Activated CD8-positive, alpha-beta T cell treated with anti-CD3 and anti-CD28 coated beads for 36 hours (primary cell): ENCODE measurements at regions not wholly inside any gene's neighbourhood (a gene's known extent, or its start where the extent isn't known, plus 50 kb on each side); places are given as distances from the start of the nearest gene placed in this dataset.

Experiments used
- ATAC-seq: fragments of 200-7000 bp; cut with Tn5 transposase; one replicate; pipeline ENCODE4 v1.10.0; 2021; ENCODE audit warnings: mild to moderate bottlenecking, moderate library complexity
- CTCF ChIA-PET: fragments of 350-600 bp; sonication (Branson Sonifier 250); formaldehyde crosslinking; loops from one replicate; lab custom pipeline; 2021; ENCODE audit warnings: antibody characterized with exemption; lab: Charles Lee
- POLR2A ChIA-PET: fragments of 350-600 bp; sonication (Branson Sonifier 250); formaldehyde crosslinking; loops from one replicate; lab custom pipeline; 2021; ENCODE audit warnings: antibody characterized with exemption; lab: Charles Lee
- DNase-seq: peaks from one replicate; pipeline ENCODE4 v3.0.0-alpha.2; 2020
- H3K27ac Mint-ChIP-seq: one replicate; pipeline ENCODE4 v1.8.0; 2021; ENCODE audit warnings: mild to moderate bottlenecking, mixed read lengths
- H3K27me3 Mint-ChIP-seq: one replicate; pipeline ENCODE4 v1.8.0; 2021; ENCODE audit warnings: mixed read lengths
- H3K36me3 Mint-ChIP-seq: one replicate; pipeline ENCODE4 v1.8.0; 2021; ENCODE audit warnings: low read depth, mixed read lengths
- H3K4me1 Mint-ChIP-seq: one replicate; pipeline ENCODE4 v1.8.0; 2021; ENCODE audit warnings: low read depth, mixed read lengths
- H3K4me3 Mint-ChIP-seq: one replicate; pipeline ENCODE4 v1.8.0; 2021; ENCODE audit warnings: mild to moderate bottlenecking, moderate library complexity, mixed read lengths
- H3K9me3 Mint-ChIP-seq: one replicate; pipeline ENCODE4 v1.8.0; 2021; ENCODE audit warnings: mixed read lengths
- intact Hi-C: fragments of 100-400 bp; cut with micrococcal nuclease; formaldehyde crosslinking; loops from one replicate; pipeline ENCODE4 v1.10.0; 2022
- TF ChIP-seq, protein P1 (sequence below): fragments of 200-600 bp; IDR thresholded peaks from one replicate; pipeline ENCODE4 v1.8.0; 2022; ENCODE audit warnings: antibody characterized with exemption, mild to moderate bottlenecking

GRCh38 chr14:46233786-46234185, 417.8 kb downstream of the RPL10L start:
- no peaks in the 10 kb centered on the region for H3K4me1 Mint-ChIP-seq
- no peaks in the 10 kb centered on the region for H3K27me3 Mint-ChIP-seq
- no peak overlapping the region for H3K27ac Mint-ChIP-seq
- TF ChIP-seq, protein P1, sequence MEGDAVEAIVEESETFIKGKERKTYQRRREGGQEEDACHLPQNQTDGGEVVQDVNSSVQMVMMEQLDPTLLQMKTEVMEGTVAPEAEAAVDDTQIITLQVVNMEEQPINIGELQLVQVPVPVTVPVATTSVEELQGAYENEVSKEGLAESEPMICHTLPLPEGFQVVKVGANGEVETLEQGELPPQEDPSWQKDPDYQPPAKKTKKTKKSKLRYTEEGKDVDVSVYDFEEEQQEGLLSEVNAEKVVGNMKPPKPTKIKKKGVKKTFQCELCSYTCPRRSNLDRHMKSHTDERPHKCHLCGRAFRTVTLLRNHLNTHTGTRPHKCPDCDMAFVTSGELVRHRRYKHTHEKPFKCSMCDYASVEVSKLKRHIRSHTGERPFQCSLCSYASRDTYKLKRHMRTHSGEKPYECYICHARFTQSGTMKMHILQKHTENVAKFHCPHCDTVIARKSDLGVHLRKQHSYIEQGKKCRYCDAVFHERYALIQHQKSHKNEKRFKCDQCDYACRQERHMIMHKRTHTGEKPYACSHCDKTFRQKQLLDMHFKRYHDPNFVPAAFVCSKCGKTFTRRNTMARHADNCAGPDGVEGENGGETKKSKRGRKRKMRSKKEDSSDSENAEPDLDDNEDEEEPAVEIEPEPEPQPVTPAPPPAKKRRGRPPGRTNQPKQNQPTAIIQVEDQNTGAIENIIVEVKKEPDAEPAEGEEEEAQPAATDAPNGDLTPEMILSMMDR = no peak
- ATAC-seq (no peak), DNase-seq (no peak)
- H3K9me3 Mint-ChIP-seq = peaks cover 12% of the 10 kb centered on the region
- intact Hi-C loops = no loop called here
- ChIA-PET CTCF (no interaction called here), POLR2A (no interaction called here)
- H3K4me3 Mint-ChIP-seq = no peak overlapping the region
- no peaks in the 10 kb centered on the region for H3K36me3 Mint-ChIP-seq

GRCh38 chr14:46230540-46230939, 421.0 kb downstream of the RPL10L start:
- no peak for ATAC-seq
- intact Hi-C loops = no loop called here
- peaks cover 15% of the 10 kb centered on the region for H3K9me3 Mint-ChIP-seq
- no peaks in the 10 kb centered on the region for H3K27me3 Mint-ChIP-seq
- TF ChIP-seq, protein P1 = no peak
- ChIA-PET CTCF (no interaction called here), POLR2A (no interaction called here)
- H3K4me1 Mint-ChIP-seq = no peaks in the 10 kb centered on the region
- no peak overlapping the region for H3K4me3 Mint-ChIP-seq
- no peaks in the 10 kb centered on the region for H3K36me3 Mint-ChIP-seq
- DNase-seq = no peak
- H3K27ac Mint-ChIP-seq = no peak overlapping the region

GRCh38 chr14:46215801-46216200, 435.8 kb downstream of the RPL10L start:
- Mint-ChIP-seq H3K36me3 (no peaks in the 10 kb centered on the region), H3K9me3 (peaks cover 4% of the 10 kb centered on the region), H3K4me1 (no peaks in the 10 kb centered on the region), H3K4me3 (no peak overlapping the region), H3K27me3 (no peaks in the 10 kb centered on the region), H3K27ac (no peak overlapping the region)
- CTCF ChIA-PET = no interaction called here
- TF ChIP-seq, protein P1 = no peak
- POLR2A ChIA-PET = no interaction called here
- intact Hi-C loops = no loop called here
- DNase-seq (no peak), ATAC-seq (no peak)

GRCh38 chr14:46198676-46199075, 452.9 kb downstream of the RPL10L start:
- CTCF ChIA-PET = no interaction called here
- TF ChIP-seq, protein P1 = no peak

GRCh38 chr14:46197856-46198255, 453.7 kb downstream of the RPL10L start:
- no peak for DNase-seq
- Mint-ChIP-seq H3K27me3 (no peaks in the 10 kb centered on the region), H3K4me3 (no peak overlapping the region), H3K36me3 (no peaks in the 10 kb centered on the region), H3K9me3 (peaks cover 7% of the 10 kb centered on the region), H3K27ac (no peak overlapping the region), H3K4me1 (no peaks in the 10 kb centered on the region)
- TF ChIP-seq, protein P1 = no peak
- intact Hi-C loops = no loop called here
- no peak for ATAC-seq
- CTCF ChIA-PET = no interaction called here
- POLR2A ChIA-PET = no interaction called here

More at GRCh38 chr14:46198676-46199075, 452.9 kb downstream of the RPL10L start:
- intact Hi-C loops = no loop called here
- Mint-ChIP-seq H3K4me3 (no peak overlapping the region), H3K36me3 (no peaks in the 10 kb centered on the region), H3K27ac (no peak overlapping the region), H3K4me1 (no peaks in the 10 kb centered on the region), H3K9me3 (peaks cover 6% of the 10 kb centered on the region), H3K27me3 (no peaks in the 10 kb centered on the region)
- POLR2A ChIA-PET = no interaction called here
- DNase-seq (no peak), ATAC-seq (no peak)
